H1 (cell line): ENCODE measurements at regions not wholly inside any gene's neighbourhood (a gene's known extent, or its start where the extent isn't known, plus 50 kb on each side); places are given as distances from the start of the nearest gene placed in this dataset.

Source experiments
- ATF2 ChIP-seq: IDR thresholded peaks from 2 replicates; pipeline ENCODE4 v1.6.1; 2012; ENCODE audit warnings: low read length, inconsistent platforms
- CTCF ChIP-seq, 3 experiments: IDR thresholded peaks; 1 replicate in 2 of 3; 2 replicates in 1 of 3; pipeline versions ENCODE4 v1.5.1 to v1.6.1; 2011; ENCODE audit warnings: low read length in 3 of 3, mild to moderate bottlenecking in 3 of 3, inconsistent platforms in 2 of 3, low read depth in 1 of 3, moderate library complexity in 1 of 3; ENCODE audit not compliant: insufficient read depth in 1 of 3; ENCODE audit errors: control extremely low read depth in 1 of 3
- GTF2F1 ChIP-seq: IDR thresholded peaks from 2 replicates; pipeline ENCODE4 v1.6.1; 2012; ENCODE audit warnings: low read depth, low read length, improper control_type of control experiment, borderline replicate concordance
- HDAC2 ChIP-seq, 2 experiments: fragments of 300-600 bp in 1 of 2; sonication (generic) in 1 of 2; IDR thresholded peaks; 2 replicates each; pipeline ENCODE4 v1.6.1; 2011 to 2012; ENCODE audit warnings: low read depth in 2 of 2, low read length in 2 of 2, mild to moderate bottlenecking in 2 of 2, moderate library complexity in 2 of 2, borderline replicate concordance in 1 of 2, inconsistent platforms in 1 of 2
- MAX ChIP-seq: IDR thresholded peaks from 2 replicates; pipeline ENCODE4 v1.6.1; 2012; ENCODE audit warnings: inconsistent platforms
- POLR2A ChIP-seq, 2 experiments: IDR thresholded peaks; 1 replicate in 1 of 2; 2 replicates in 1 of 2; pipeline ENCODE4 v1.6.1; 2011; ENCODE audit warnings: low read depth in 2 of 2, low read length in 2 of 2, mild to moderate bottlenecking in 2 of 2; ENCODE audit errors: control extremely low read depth in 1 of 2
- ZNF274 ChIP-seq: IDR thresholded peaks from 2 replicates; pipeline ENCODE4 v1.7.0; 2012; ENCODE audit warnings: low read length, borderline replicate concordance; ENCODE audit errors: extremely low read depth

- TF ChIP-seq GTF2F1 (no peak), HDAC2 (IDR thresholded peaks at IDR 0.05; ENCODE audit: borderline replicate concordance in 1 of 2, low read depth in 2 of 2, low read length in 2 of 2) (no peak), MAX (no peak), ZNF274 (no peak), POLR2A (IDR thresholded peaks at IDR 0.05; ENCODE audit: control extremely low read depth in 1 of 2, low read depth in 2 of 2, low read length in 2 of 2) (no peak), CTCF (IDR thresholded peaks at IDR 0.05; ENCODE audit: control extremely low read depth in 1 of 3, insufficient read depth in 1 of 3, low read depth in 1 of 3, low read length in 3 of 3) (no peak), ATF2 (no peak)
Measured at GRCh38 chr1:221023482-221023881, 144.2 kb downstream of the HLX start.
